Activated CD8-positive, alpha-beta memory T cell treated with anti-CD3 and anti-CD28 coated beads for 36 hours (primary cell): ENCODE measurements at regions not wholly inside any gene's neighbourhood (a gene's known extent, or its start where the extent isn't known, plus 50 kb on each side); places are given as distances from the start of the nearest gene placed in this dataset.
"Not testable (repeated sequence)": the region's sequence is repeated elsewhere in the genome, so short reads cannot be mapped to it uniquely, and the experiment has no call there.

Source experiments
- CTCF ChIA-PET: fragments of 350-600 bp; sonication (Branson Sonifier 250); formaldehyde crosslinking; loops from one replicate; lab custom pipeline; 2021; ENCODE audit warnings: antibody characterized with exemption; lab: Charles Lee
- POLR2A ChIA-PET: fragments of 350-600 bp; sonication (Branson Sonifier 250); formaldehyde crosslinking; loops from one replicate; lab custom pipeline; 2021; ENCODE audit warnings: antibody characterized with exemption; lab: Charles Lee

GRCh38 chr15:58344213-58345070, 87.3 kb upstream of the LIPC start:
- CTCF ChIA-PET, result no interaction called here
- POLR2A ChIA-PET, result no interaction called here

GRCh38 chr15:58346361-58346760, 85.4 kb upstream of the LIPC start:
- ChIA-PET CTCF (interaction anchor here (0.8 kb wide), 1 partner anchor 12 kb away, joined by 3 read pairs; no protein-coding TSS in a partner anchor), POLR2A (no interaction called here)

GRCh38 chr15:58348095-58348812, 83.5 kb upstream of the LIPC start:
- CTCF ChIA-PET, result no interaction called here
- POLR2A ChIA-PET, result no interaction called here

- POLR2A ChIA-PET, result no interaction called here
- CTCF ChIA-PET, result no interaction called here
Observed at GRCh38 chr15:58352026-58352929, 79.5 kb upstream of the LIPC start.

GRCh38 chr15:58355382-58355971, 76.3 kb upstream of the LIPC start:
- POLR2A ChIA-PET, result no interaction called here

GRCh38 chr15:58355973-58356372, 75.8 kb upstream of the LIPC start:
- ChIA-PET CTCF (no interaction called here), POLR2A (no interaction called here)

More at GRCh38 chr15:58355382-58355971, 76.3 kb upstream of the LIPC start:
- CTCF ChIA-PET, result interaction anchor here (0.6 kb wide), 1 partner anchor 220 kb away, joined by 5 read pairs; no protein-coding TSS in a partner anchor

GRCh38 chr15:58357529-58358476, 74.0 kb upstream of the LIPC start:
- POLR2A ChIA-PET, result no interaction called here
- CTCF ChIA-PET, result no interaction called here

GRCh38 chr15:58360421-58361090, 71.2 kb upstream of the LIPC start:
- CTCF ChIA-PET, result no interaction called here
- POLR2A ChIA-PET, result no interaction called here

- ChIA-PET POLR2A (no interaction called here), CTCF (no interaction called here)
Observed at GRCh38 chr15:58361273-58361759, 70.5 kb upstream of the LIPC start.

- ChIA-PET POLR2A (no interaction called here), CTCF (no interaction called here)
Observed at GRCh38 chr15:58362262-58362922, 69.4 kb upstream of the LIPC start.

GRCh38 chr15:58363118-58363517, 68.7 kb upstream of the LIPC start:
- POLR2A ChIA-PET, CTCF ChIA-PET: not testable (repeated sequence)

- CTCF ChIA-PET, POLR2A ChIA-PET: not testable (repeated sequence)
Observed at GRCh38 chr15:58363673-58364072, 68.1 kb upstream of the LIPC start.

GRCh38 chr15:58365098-58365497, 66.7 kb upstream of the LIPC start:
- POLR2A ChIA-PET, result interaction anchor here (0.6 kb wide), 1 partner anchor 104 kb away, joined by 3 read pairs; no protein-coding TSS in a partner anchor
- CTCF ChIA-PET, result not testable (repeated sequence)

GRCh38 chr15:58369261-58369701, 62.5 kb upstream of the LIPC start:
- POLR2A ChIA-PET, result no interaction called here

GRCh38 chr15:58369956-58370355, 61.8 kb upstream of the LIPC start:
- CTCF ChIA-PET, result no interaction called here
- POLR2A ChIA-PET, result no interaction called here

More at GRCh38 chr15:58369261-58369701, 62.5 kb upstream of the LIPC start:
- CTCF ChIA-PET, result no interaction called here

- ChIA-PET POLR2A (no interaction called here), CTCF (no interaction called here)
Observed at GRCh38 chr15:58374147-58374546, 57.6 kb upstream of the LIPC start.

- POLR2A ChIA-PET, result no interaction called here
Observed at GRCh38 chr15:58377193-58377592, 54.6 kb upstream of the LIPC start.

More at GRCh38 chr15:58377193-58377592, 54.6 kb upstream of the LIPC start:
- CTCF ChIA-PET, result no interaction called here
